Stimulated activated CD4-positive, alpha-beta T cell treated with anti-CD3 and anti-CD28 coated beads, Interleukin-15, amount 100 ng/mL, for 48 hours (primary cell): ENCODE measurements at regions not wholly inside any gene's neighbourhood (a gene's known extent, or its start where the extent isn't known, plus 50 kb on each side); places are given as distances from the start of the nearest gene placed in this dataset.

Source experiments
- DNase-seq, 2 donors: peaks; one replicate each; pipeline ENCODE4 v3.0.0-alpha.2; 2020; ENCODE audit warnings: low read depth in 2 of 2

- no peak for DNase-seq
Measured at GRCh38 chr5:71864730-71865601, 145.9 kb downstream of the CARTPT start.

GRCh38 chr5:71865665-71866320, 146.7 kb downstream of the CARTPT start:
- no peak for DNase-seq

DNA sequence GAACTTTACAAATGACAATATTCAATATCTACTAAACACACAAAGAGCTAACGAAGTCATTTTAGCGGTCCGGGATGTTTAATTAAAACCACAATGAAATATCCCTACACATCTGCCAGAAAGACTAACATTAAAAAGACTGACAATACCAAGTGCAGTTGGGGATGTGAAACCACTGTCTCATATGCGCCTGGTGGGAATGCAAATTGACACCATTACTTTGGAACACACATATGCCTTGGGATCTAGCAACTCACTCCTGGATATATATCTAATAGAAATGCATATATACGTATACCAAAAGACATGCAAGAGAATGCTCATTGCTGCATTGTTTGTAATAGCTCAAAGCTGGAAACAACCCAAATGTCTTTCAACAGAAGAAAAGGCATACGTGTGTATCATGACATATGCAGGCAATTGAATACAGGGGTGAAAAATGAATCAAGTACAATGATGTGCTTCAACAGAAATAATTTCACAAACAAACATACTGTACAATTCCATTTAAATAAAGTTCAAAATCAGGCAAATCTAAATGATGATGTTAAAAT, 153.3 kb downstream of the CARTPT start:
- DNase-seq, result no peak

- DNase-seq, result no peak
Measured at GRCh38 chr5:71873191-71873591, 154.1 kb downstream of the CARTPT start.

DNA sequence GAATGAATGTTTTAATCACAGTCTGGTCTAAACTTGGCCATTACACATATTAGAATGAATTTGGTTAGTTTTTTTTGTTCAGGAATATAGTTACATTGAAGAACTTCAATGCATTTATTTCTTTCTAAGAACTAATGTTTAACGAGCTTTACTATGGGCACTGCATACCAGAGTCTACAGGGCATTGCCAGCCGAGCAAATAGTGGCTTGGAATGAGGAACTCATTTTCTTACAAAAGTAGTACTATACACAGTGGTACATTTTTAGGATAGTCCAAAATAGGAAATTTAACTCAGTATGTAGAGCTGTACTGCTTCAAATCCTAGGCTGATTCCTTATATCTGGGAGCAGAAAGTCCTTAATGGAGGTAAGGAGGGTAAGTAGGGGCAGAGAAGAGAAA, 155.4 kb downstream of the CARTPT start:
- DNase-seq, result no peak

GRCh38 chr5:71877511-71877910, 158.4 kb downstream of the CARTPT start:
- DNase-seq, result no peak

- DNase-seq, result no peak
Measured at GRCh38 chr5:71880536-71880935, 161.5 kb downstream of the CARTPT start.

DNA sequence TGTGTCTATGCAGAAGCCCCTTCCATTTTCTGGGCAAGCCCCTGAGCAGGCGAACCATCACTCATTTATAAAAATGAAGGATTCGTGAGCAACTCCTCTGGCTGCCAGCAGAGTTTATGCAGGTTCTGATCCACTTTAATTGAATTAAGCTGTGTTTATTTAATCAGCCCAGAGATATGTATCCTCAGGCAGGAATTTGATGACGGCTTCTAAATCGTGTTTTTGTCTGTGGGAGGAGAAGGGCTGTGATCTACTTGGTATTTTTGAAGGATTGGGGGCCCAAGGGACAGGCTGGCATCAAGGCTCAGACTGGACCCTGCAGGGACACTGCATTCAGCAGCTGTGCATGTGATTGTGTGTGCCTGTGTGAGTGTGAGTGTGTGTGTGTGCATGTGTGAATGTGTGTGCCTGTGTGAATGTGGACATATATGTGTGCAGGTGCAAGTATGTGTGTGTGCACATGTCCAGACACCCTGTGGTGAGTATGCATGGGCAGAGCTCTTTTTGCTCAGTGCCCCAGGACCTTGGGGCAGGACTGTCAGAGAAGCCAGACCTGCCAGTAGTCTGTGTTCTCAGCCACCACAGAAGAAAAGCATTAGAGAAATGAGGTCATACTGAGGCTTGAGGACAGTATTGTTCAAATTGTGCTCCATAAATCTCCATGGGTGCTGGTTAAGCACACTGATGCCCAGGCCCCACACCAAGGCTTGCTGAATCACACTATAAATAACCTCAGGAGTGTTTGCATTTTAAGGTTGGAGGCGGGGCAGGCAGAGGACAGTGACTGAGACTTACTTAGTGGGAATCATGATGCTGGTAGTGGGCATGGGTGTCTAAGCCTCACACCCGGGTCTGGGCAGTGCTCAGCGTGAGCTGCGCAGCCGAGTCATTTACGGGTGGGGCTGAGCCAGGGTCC, 164.0 kb downstream of the CARTPT start:
- no peak for DNase-seq

DNA sequence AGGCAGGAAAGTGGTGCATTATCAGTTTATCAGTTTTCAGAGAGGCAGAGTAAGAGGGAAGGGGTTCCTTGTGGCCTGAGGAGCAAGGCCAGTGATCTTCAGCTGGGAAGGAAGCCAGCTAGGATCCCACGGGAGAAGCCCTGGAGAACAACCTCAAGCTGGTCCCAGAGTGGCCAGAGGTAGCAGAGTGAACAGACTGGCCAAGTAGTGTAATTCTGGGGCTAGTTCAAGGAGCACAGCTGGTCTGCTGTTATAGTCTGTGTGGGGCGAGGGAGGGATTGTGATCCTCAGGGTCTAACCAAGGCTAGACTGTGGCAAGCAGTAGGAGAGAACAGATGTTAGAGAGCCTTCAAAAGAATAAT, 164.6 kb downstream of the CARTPT start:
- DNase-seq, result no peak

GRCh38 chr5:71884926-71885325, 165.9 kb downstream of the CARTPT start:
- no peak for DNase-seq

- DNase-seq, result no peak
Measured at GRCh38 chr5:71886406-71886805, 167.3 kb downstream of the CARTPT start.

DNA sequence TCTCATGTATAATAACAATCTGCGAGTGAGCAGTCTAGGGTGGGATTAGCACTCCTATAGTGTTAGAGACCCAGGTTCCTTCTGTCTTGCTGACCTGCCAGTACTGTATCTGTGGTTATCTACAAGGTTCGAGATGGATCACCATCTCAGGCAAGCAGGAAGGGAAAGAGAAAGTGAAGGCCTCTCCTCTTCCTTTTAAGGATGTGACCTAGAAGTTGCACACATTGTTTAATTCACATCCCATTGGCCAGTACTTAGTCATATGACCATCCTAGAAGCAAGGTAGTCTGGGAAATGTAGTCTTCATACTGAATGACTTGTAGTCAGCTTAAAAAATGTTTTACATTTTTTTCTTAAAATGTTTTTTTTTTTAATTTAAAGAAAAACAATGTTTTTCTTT, 168.6 kb downstream of the CARTPT start:
- DNase-seq, result no peak

GRCh38 chr5:71891406-71891805, 172.3 kb downstream of the CARTPT start:
- DNase-seq, result no peak

GRCh38 chr5:71891856-71892255, 172.8 kb downstream of the CARTPT start:
- no peak for DNase-seq

GRCh38 chr5:71892641-71893365, 173.7 kb downstream of the CARTPT start:
- DNase-seq, result no peak

DNA sequence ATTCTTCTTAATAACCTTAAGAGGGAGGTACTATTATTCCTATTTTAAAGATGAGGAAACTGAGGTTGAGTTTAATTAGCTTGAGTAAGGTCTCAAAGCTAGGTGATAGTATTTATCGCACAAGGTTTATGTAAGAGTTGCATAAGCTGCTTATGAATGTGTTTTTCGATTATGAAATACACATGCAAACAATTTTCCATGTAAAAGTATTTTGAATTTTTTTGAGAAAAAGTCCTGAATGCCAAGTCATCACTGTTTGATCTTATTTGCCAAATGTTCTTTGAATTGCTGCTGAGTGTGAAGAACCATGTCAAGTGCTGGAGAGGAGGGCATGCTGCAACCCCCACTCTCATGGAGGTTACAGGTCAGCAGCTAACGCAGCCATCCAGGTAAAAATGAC, 174.4 kb downstream of the CARTPT start:
- DNase-seq, result no peak

DNA sequence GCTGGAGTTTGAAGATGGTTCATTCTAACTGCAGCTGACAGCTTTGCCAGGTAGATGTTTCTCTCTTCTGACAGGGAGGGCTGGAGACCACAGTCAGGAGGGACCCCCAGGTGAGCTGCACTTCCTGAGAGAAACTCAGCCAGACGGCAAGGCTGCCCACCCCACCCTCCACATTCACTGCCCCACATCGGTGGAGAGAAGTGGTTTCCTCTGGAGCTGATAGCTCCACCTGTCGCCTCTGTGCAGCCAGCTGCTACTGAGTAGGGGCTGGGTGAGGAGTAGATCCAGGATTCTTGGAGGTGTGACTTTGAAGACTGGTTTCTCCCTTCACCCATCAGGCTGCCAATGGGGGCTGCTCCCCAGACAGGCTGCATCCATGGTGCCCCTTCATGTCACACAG, 175.0 kb downstream of the CARTPT start:
- no peak for DNase-seq

DNA sequence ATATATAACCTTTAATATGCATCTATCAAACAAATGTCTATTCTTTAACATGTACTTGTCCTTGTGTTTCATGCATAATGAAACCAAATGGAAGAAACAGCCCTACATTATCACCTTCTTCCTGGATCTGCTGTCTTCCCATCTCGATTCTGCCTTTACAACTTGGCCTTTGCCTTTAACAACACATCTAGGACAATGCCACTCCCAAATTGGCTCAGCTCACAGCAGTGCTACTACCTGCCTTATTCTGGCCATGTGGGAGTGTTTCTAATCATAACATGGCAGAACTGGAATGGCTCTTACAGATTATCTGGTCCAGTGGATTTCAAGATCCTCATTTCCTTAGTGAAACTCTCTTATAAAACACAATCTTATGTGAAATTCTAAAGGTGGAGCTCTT, 176.5 kb downstream of the CARTPT start:
- no peak for DNase-seq

- DNase-seq, result no peak
Measured at GRCh38 chr5:71899865-71900342, 180.8 kb downstream of the CARTPT start.

GRCh38 chr5:71903808-71904207, 184.7 kb downstream of the CARTPT start:
- DNase-seq, result no peak

- DNase-seq, result no peak
Measured at GRCh38 chr5:71904852-71905251, 185.8 kb downstream of the CARTPT start.
